HG03064 (cell line): ENCODE measurements at regions not wholly inside any gene's neighbourhood (a gene's known extent, or its start where the extent isn't known, plus 50 kb on each side); places are given as distances from the start of the nearest gene placed in this dataset.

Experiments used
- ATAC-seq: cut with Tn5 transposase; IDR thresholded peaks from one replicate; pipeline ENCODE4 v1.9.1; 2021; ENCODE audit warnings: low read depth; ENCODE audit not compliant: unreplicated experiment

GRCh38 chr3:16658004-16658924 is 53.0 kb upstream of the DAZL start:
- ATAC-seq = no peak

GRCh38 chr3:16658925-16659793 is 53.9 kb upstream of the DAZL start:
- no peak for ATAC-seq

GRCh38 chr3:16663854-16664712 is 58.9 kb upstream of the DAZL start:
- no peak for ATAC-seq

GRCh38 chr3:16665282-16665741 is 60.1 kb upstream of the DAZL start:
- ATAC-seq = no peak

- ATAC-seq = no peak
These were observed 61.0 kb upstream of the DAZL start for GRCh38 chr3:16666206-16666605.

GRCh38 chr3:16667633-16668032 is 62.4 kb upstream of the DAZL start:
- no peak for ATAC-seq

GRCh38 chr3:16668776-16669545 is 63.7 kb upstream of the DAZL start:
- ATAC-seq = no peak

- no peak for ATAC-seq
These were observed 65.0 kb upstream of the DAZL start for GRCh38 chr3:16670191-16670590.

GRCh38 chr3:16671690-16672089 is 66.5 kb upstream of the DAZL start:
- ATAC-seq = no peak

- ATAC-seq = no peak
These were observed 68.3 kb upstream of the DAZL start for GRCh38 chr3:16673530-16673929.

- no peak for ATAC-seq
These were observed 70.6 kb upstream of the DAZL start for GRCh38 chr3:16675805-16676204.

GRCh38 chr3:16686679-16687078 is 81.5 kb upstream of the DAZL start:
- no peak for ATAC-seq

GRCh38 chr3:16687221-16687620 is 82.0 kb upstream of the DAZL start:
- no peak for ATAC-seq

- no peak for ATAC-seq
These were observed 87.5 kb upstream of the DAZL start for GRCh38 chr3:16692486-16693344.

GRCh38 chr3:16693820-16694219 is 88.6 kb upstream of the DAZL start:
- no peak for ATAC-seq

GRCh38 chr3:16695710-16696109 is 90.5 kb upstream of the DAZL start:
- ATAC-seq = no peak

GRCh38 chr3:16697443-16698147 is 92.4 kb upstream of the DAZL start:
- no peak for ATAC-seq

GRCh38 chr3:16700651-16701050 is 95.4 kb upstream of the DAZL start:
- ATAC-seq = no peak
